ENCODE measurements at regions not wholly inside any gene's neighbourhood (a gene's known extent, or its start where the extent isn't known, plus 50 kb on each side); places are given as distances from the start of the nearest gene placed in this dataset.

DNA sequence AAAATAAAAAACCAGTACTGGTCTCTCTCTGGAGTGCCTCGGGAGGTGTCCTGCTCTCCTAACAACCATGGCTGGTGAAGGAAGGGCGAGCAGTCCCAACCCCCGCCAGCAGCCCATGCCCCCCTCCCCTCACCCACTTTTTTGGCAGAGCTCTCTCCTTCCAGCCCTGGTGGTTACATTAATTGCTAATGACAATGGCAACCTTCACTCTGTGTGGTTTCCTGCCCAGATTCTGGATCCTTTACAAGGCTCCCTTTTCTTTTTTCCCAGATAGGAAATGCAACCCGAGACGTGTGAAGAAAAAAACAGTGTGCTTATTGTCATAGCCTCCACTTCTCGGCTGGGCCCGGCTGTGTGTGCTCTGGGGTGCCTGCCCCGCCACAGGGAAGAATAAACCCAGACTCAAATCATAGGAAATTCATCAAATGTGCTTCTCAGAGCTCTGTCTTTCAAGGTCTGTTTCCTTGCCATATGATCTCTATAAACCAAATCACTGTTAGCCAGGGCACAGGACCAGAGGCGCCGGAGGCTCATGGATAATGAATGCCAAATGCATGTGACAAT, 513.0 kb downstream of the SOX6 start:
- TF ChIP-seq POLR2AphosphoS5 (IDR thresholded peaks at IDR 0.05), result no peak
- no peak for TF ChIP-seq CTCF (IDR thresholded peaks at IDR 0.05)
- no peak for TF ChIP-seq POLR2A (IDR thresholded peaks at IDR 0.05)

Data from breast epithelium (tissue), 3 donors.